GM18519 (cell line): ENCODE measurements at regions not wholly inside any gene's neighbourhood (a gene's known extent, or its start where the extent isn't known, plus 50 kb on each side); places are given as distances from the start of the nearest gene placed in this dataset.

ENCODE experiments used
- ATAC-seq: cut with Tn5 transposase; IDR thresholded peaks from one replicate; pipeline ENCODE4 v1.9.1; 2021; ENCODE audit warnings: mild to moderate bottlenecking, moderate library complexity; ENCODE audit not compliant: unreplicated experiment, low FRiP score

- no peak for ATAC-seq
Observed at GRCh38 chr13:40197936-40198595, 468.4 kb downstream of the FOXO1 start.

- no peak for ATAC-seq
Observed at GRCh38 chr13:40200273-40200978, 466.0 kb downstream of the FOXO1 start.

GRCh38 chr13:40204246-40204645 is 462.2 kb downstream of the FOXO1 start:
- ATAC-seq = no peak

- no peak for ATAC-seq
Observed at GRCh38 chr13:40205771-40206240, 460.6 kb downstream of the FOXO1 start.

- peak; percentile 50 for ATAC-seq
Observed at GRCh38 chr13:40206241-40207000, 460.0 kb downstream of the FOXO1 start.

GRCh38 chr13:40207001-40207478 is 459.4 kb downstream of the FOXO1 start:
- peak; percentile 46 for ATAC-seq

- ATAC-seq = no peak
Observed at GRCh38 chr13:40208517-40208916, 457.9 kb downstream of the FOXO1 start.

- no peak for ATAC-seq
Observed at GRCh38 chr13:40210865-40211585, 455.4 kb downstream of the FOXO1 start.

- no peak for ATAC-seq
Observed at GRCh38 chr13:40211586-40211968, 454.9 kb downstream of the FOXO1 start.

GRCh38 chr13:40213779-40214178 is 452.7 kb downstream of the FOXO1 start:
- no peak for ATAC-seq

GRCh38 chr13:40215311-40215710 is 451.1 kb downstream of the FOXO1 start:
- ATAC-seq = no peak

- ATAC-seq = no peak
Observed at GRCh38 chr13:40215747-40216146, 450.7 kb downstream of the FOXO1 start.

- no peak for ATAC-seq
Observed at GRCh38 chr13:40217675-40218074, 448.8 kb downstream of the FOXO1 start.

GRCh38 chr13:40220299-40220935 is 446.0 kb downstream of the FOXO1 start:
- ATAC-seq = no peak

- no peak for ATAC-seq
Observed at GRCh38 chr13:40221131-40221459, 445.3 kb downstream of the FOXO1 start.

GRCh38 chr13:40221460-40222201 is 444.8 kb downstream of the FOXO1 start:
- ATAC-seq = no peak

- no peak for ATAC-seq
Observed at GRCh38 chr13:40223585-40223984, 442.9 kb downstream of the FOXO1 start.

- ATAC-seq = no peak
Observed at GRCh38 chr13:40228496-40228895, 437.9 kb downstream of the FOXO1 start.

- no peak for ATAC-seq
Observed at GRCh38 chr13:40228990-40229389, 437.5 kb downstream of the FOXO1 start.
